Activated CD4-positive, alpha-beta T cell treated with anti-CD3 and anti-CD28 coated beads, Interleukin-2, amount 50 U/mL, for 1 hour (primary cell): ENCODE measurements at regions not wholly inside any gene's neighbourhood (a gene's known extent, or its start where the extent isn't known, plus 50 kb on each side); places are given as distances from the start of the nearest gene placed in this dataset.
"Not testable (repeated sequence)": the region's sequence is repeated elsewhere in the genome, so short reads cannot be mapped to it uniquely, and the experiment has no call there.

Experiments
- DNase-seq: peaks from one replicate; pipeline ENCODE4 v3.0.0-alpha.2; 2020

DNA sequence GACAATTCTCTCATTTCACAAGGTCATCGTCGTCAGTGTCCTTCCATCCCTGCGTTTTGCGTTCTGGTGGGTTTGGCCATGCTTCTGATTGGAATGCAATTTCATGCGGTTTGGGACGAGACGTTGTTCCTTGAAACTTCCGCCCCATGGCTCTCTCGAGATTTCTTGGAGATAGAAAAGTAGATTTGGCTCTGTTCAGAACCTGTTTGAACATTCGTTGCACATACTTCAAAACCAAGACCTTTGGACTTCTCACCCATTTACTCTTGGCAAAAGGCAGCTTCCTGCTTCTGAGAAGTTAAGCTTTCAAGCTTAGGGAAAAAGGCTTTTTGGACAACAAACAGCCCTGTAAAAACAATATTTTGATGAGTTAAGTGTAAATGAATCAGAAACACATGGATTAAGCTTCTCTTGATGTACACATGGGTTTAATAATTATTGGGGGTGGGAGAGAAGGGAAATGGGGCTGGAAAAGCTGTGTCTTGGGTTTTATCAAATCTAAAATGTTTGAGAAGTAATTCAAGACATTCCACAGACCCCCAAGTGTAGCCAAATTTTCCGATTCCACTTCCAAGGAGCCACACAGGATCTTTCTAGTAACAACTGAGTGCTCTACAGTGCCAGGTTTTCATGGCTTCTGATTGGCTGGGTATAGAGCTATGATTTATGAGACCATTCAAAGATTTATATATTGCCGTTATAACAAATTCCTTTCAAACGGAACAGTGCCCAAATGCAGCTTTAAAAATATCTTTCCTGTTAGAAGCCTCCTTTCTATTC, 467.2 kb downstream of the MED13L start:
- no peak for DNase-seq

DNA sequence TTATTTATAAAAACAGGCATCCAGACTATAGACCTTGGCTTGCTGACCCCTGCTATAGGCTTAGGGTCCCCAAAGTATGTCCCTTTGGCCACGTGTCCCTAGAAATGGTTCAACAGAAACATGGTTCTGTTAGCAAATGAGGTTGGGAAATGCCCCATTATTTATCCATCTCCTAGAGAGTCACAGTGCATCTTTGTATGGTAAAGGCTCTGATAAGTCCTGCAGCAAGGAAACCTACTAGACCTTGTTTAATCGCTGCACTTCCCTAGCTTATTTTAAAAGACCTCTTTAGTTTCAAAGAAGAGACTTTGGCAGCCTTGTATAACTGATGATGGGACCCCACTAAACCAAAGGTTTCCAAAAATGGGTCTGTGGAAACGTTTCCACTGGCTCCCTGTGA, 471.5 kb downstream of the MED13L start:
- no peak for DNase-seq

DNA sequence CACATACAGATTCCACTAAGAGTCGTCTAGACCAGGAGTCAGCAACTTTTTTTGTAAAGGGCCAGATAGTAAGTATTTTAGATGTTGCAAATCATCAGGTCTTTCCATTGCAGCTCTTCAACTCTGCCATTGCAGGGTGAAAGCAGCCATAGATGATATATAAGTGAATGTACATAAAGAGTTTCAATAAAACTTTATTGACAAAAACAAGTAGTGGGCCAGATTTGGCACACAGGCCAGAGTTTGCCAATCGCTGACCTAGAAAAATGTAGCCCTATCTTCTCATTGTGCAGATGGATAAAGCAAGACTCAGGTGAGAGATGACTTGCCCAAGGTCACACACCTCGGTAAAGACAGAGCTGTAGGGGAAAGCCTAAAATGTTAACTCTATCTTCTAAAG, 474.7 kb downstream of the MED13L start:
- no peak for DNase-seq

DNA sequence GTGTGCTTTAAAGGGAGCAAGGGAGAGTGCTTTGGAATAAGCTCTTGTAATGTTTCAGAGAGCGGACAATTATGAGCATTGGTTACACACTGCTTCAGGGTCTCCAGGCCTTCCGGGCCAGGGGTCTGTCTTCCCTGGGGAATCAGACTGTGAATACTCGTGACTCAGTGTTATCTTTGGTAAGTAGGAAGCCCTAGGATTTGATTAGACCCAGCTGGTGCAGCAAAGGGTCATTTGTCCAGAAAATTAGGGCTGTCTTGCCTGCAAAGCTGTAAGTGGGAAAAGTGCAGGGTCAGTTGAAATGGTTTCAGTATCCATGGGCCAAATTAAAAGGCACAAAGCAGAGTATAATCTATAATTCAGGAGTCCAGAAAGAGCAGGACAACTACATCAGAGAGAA, 475.6 kb downstream of the MED13L start:
- no peak for DNase-seq

DNA sequence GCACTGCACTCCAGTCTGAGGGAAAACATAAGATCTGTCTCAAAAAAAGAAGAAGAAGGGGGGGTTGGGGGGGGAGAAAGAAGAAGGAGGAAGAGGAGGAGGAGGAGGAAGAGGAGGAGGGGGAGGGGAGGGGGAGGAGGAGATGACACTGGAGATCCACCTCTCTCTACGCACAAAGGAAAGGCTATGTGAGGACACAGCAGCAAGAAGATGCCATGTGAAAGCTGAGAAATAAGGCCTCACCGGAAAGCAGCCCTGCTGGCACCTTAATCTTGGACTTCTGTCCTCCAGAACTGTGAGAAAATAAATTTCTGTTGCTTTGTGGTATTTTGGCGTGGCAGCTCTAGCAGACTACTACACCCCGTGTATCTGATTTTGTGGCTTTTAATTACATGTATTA, 477.9 kb downstream of the MED13L start:
- no peak for DNase-seq

DNA sequence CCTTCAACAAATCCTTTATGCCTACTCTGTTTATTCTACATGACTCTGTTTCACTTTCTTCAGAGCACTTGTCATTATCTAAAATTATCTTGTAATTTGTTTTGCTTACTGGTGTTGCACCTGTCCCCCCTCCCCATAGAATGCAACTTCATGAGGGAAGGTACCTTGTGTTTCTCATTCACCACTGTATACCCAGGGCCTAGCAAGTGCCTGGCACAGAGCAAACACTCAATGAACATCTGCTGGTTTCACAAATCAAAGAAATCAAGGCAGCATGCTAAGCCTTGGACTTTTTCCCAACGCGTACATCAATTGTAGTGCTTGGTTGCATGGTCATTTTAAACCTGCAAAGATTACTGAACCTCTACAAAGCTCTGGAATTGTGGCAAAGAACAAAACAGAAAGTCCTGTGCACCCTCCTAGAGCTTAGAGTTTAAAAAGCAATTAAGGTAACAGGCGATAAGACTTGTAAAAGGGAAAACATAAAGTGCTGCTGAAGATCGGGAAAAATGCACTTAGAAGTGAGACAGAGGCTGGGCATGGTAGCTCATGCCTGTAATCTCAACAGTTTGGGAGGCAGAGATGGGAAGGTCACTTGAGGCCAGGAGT, 479.1 kb downstream of the MED13L start:
- DNase-seq = no peak

DNA sequence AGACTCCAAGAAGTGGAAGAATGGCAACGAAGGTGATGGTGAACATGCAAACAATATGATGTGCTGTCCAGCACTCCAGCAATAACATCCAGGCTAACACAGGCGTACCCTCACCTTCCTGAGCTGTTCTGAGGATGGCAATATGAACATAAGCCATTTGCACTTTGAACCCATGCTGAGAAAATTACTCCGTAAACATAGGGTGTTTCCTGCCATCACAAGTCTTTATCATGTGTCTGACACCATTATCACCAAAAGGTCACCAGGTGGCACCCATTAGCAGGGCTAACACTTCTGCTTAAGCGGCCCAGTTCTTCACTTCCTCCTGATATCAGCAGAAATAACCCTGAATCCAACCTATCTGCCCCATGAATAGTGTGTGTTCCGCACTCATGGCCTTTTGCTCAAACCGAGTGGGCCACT, 482.8 kb downstream of the MED13L start:
- DNase-seq = no peak

DNA sequence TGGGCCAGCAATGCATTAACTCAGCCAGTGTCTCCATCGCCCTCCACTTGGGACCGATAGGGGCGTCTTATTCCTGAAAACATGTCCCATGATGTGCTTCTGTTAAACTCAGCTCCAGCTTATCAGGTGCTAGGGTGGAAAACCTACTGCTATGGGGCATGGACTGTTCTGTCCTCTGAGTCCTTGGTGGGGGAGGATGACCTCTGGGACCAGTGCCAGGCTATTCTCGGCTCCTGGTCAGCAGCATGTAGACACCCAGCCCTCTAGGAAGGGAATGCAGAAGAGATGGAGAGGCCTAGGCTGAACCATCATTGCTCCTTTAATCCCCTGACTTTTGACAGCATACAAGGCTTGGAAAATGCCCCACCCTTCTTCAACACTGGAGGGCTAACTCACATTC, 486.2 kb downstream of the MED13L start:
- no peak for DNase-seq

DNA sequence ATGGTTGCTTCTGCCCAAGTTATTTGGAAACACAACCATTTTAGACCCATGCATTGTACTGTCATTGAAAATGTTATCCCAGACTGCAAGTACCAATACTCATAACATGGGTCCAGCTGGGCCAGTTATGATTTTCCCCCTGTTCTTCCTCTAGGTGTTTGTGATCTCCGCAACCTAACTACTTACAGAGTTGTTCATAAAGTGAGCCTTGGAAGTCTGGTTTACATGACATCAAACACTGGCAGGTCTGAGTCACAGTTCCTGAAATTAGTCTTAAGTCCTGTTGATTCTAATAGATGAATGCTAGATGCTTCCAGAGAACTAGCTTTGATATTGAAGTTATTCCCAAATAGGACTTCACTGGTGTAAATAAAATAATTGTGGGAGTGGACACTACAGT, 487.0 kb downstream of the MED13L start:
- no peak for DNase-seq

DNA sequence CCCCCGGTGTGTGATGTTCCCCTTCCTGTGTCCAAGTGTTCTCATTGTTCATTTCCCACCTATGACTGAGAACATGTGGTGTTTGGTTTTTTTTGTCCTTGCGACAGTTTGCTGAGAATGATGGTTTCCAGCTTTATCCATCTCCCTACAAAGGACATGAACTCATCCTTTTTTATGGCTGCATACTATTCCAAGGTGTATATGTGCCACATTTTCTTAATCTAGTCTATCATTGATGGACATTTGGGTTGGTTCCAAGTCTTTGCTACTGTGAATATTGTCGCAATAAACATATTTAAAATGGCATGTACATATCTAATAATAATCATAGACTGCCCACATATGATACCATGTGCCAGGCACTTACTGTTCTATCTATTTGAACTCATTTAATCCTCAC, 491.0 kb downstream of the MED13L start:
- not testable (repeated sequence) for DNase-seq

DNA sequence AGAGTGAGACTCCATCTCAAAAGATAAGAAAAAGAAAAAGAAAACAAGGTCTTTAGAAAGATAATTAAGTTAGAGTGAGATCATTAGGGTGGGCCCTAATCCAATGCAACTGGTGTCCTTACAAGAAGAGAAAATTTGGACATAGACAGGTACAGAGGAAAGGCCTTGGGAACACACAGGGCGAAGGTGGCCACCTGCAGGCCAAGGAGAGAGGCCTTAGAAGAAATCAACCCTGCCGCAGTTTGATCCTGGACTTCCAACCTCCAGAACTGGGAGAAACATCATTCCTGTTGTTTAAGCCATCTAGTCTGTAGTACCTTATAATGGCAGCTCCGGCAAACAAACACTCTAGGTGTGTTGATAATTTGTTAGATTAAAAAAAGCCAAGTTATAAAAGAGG, 491.9 kb downstream of the MED13L start:
- DNase-seq = no peak

DNA sequence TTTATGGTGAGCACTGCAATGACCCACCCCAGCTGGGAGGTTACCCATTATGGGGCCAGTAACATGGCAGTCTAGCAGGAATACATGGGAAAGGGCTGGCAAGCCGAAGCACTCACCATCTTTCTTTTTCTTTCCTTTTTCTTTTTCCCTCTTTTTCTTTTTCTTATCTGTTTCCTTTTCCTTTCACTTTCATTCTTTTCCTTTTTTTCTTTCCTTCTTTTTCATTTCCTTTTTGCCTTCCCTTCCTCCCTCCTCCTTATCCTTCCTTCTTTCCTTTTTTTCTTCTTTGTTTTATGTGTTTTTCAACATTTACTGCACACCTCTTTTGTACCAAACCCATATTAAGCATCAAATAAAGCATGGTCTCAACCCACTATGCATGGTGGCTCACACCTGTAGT, 501.1 kb downstream of the MED13L start:
- DNase-seq = no peak

DNA sequence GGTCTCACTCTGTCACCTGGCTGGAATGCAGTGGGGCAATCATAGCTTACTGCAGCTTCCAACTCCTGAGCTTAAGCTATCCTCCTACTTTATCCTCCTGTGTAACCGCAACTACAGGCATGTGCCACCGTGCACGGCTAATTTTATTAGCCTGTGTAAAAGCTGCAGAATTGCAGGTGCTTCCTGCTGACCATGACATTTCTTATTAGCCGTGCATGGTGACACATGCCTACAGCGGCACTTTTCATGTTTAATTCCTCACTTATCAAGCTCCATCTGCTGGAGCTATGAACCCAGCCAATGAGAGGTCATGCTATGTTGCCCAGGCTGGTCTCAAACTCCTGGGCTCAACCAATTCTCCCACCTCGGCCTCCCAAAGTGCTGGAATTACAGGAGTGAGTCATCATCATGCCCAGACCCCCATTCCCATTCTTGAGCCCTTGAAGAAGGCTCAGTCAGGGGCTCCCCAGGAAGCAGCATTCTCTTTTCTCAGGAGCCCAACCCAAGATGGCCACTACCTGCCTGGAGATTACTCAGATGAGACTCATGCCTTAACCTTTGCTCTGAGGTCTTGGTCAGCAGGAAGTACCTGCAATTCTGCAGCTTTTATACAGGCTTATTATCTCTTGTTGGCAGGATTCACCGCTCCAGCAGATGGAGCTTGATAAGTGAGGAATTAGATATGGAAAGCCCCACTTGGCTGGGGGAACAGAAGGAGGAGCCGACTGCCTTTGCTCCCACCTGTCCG, 503.2 kb downstream of the MED13L start:
- no peak for DNase-seq

DNA sequence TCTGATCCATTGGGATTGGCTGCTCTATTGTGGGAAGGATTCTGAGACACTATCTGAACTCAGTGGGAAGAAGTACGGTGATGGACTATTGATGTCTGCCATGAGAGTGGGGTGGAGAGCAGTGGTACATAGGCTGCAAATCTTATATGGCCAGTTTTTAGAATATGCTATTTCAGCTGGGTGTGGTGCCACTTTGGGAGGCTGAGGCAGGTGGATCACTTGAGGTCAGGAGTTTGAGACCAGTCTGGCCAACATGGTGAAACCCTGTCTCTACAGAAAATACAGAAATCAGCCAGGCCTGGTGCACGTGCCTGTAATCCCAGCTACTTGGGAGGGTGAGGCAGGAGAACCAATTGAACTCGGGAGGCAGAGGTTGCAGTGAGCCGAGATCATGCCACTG, 505.9 kb downstream of the MED13L start:
- no peak for DNase-seq

DNA sequence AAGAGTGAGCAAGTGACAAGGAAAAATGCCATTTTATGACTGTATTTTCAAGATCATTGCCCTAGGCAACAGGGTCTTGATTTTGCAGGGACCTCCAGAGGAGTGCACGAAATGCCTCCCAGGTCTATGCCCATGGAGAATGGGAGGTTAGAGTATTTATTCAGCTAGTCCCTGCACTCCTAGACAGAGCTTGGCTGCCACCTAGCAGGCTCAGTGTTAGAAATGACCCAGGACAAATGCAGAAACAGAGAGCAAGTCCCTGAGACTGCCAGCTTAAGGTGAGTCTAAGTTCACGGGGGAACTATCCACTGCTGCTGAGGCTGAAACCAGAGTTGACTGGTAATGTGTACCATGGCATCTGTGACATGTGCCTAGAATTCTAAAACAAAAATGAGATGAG, 506.4 kb downstream of the MED13L start:
- no peak for DNase-seq

DNA sequence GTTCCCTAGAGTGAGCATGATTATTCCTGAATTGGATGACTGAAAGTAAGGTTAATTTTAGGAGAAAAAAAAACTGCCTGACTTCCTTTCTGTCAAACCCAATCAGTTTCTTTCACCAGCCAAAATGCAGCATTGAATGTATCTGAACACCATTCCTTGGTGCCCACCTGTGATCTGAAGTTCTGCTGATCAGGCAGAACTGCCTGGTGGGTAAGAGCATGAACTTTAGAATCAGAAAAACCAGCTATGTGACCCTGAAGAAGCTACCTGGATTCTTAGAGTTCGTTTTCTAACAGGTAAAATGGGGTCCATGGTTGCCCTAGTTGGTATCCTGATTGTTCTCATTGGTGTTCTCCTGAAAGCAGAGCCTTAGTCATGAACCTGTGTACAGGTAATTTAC, 506.9 kb downstream of the MED13L start:
- DNase-seq = no peak

DNA sequence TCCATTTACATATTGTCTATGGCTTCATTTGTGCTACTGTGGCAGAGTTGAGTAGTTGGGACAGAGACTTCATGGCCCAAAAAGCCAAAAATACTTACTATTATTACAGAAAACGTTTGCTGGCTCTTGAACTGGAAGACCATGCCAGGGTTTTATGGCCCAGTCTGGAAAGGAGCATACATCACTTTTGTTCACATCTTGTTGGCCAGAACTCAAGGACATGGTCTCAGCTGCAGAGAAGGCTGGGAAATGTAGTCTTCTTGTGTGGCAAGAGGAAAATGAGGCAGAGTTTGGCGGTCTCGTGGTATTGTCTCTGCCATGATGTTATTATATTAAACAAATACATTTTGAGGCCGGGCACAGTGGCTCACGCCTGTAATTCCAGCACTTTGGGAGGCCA, 509.6 kb downstream of the MED13L start:
- DNase-seq = no peak

DNA sequence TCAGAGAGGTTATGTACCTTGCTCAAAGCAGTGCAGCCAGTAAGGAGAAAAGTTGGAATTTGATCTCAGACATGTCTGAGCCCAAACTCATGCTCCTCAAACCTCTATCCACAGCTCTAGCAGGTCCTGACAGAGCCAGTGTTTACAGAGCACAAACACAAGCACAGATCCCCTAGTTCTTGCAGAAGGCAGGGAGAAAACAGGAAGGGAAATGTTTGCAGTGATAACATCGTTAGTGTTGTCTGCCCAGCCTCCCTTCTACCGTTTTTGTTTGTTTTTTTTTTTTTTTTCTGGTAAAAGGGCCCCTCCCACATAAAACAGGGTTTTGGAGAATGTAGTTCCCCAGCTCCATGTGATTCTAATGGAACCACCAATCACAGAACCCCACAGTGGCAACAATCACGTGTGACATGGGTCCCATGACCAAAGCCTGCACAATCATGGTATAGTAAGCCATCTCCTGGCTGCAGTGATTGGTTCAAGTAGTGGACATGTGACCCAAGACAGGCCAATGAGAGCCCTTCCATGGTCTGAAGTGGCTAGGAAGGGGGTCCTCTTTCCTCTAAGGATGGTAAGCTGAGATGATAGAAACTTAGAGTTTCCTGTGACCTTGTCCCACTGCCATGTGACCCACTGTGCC, 513.4 kb downstream of the MED13L start:
- no peak for DNase-seq

DNA sequence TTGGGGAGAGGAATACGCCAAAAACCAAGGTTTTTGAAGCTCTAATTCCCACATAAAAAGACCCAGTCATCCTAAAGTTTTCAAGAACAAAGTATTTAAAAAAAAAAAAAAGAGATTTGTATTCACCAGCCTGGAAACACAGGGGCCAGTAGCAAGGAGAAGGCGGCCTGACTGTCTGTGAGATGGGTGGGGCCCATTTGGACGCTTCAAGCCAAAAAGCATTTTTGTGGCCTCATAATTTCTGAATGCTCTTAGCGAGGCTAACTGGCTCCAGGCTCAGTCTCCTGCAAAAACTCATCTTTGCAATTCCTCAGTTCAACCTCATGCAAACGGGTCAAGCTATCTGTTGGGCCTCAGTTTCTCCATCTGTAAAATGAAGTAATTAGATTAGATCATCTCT, 514.1 kb downstream of the MED13L start:
- DNase-seq = no peak

DNA sequence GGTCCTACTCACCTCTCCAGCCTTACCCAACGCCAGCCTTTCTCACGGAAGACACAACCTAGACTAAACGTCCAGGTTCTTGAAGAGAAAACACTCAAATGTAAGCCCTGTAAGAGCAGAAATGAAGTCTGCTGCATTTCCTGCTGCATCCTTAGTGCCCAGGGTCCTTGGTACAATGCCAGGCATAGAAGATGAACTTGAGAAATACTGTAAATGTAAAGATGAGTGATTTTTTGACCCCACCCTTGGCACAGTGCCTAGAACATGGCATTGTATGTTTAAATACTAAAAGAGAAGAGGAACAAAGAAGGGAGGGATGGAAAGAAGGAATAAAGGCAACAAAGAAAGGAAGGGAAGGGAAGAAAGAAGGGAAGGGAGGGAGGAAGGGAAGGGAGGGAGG, 514.6 kb downstream of the MED13L start:
- no peak for DNase-seq

DNA sequence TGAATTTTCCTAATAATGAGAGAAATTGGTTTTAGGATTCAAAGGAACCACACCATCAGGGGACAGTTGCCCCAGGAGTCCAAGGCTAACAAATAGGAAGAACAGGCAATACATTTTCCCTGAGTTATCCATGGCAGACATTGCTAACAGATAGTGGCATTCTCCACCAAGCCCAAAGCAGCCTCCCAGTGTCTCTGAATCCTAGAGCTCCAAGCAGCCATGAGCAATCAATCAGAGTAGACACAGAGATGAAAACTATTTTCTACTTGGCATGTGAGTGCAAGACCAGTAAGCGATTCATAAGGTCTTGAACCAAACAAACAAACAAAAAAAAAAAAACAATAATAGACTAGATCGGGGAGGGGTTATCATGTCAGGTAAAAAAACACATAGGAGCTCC, 515.7 kb downstream of the MED13L start:
- DNase-seq = no peak

DNA sequence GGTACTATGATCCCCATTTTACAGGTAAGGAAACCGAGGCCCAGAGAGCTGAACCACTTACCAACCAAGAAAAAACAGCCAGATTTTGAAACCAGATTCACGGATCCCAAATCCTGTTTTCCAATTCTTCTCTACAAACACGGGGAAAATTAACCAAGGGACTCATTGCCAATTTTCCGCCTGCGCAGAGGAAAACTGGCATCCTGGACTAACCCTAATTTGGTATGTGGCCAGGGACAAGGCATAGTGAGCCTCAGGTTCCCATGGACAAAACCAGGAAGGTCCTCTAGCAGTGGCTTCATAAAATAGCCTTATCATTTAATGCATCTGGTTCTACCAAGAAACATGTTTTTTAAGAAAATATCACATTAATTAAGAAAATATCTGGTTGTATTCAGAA, 517.3 kb downstream of the MED13L start:
- DNase-seq = no peak

DNA sequence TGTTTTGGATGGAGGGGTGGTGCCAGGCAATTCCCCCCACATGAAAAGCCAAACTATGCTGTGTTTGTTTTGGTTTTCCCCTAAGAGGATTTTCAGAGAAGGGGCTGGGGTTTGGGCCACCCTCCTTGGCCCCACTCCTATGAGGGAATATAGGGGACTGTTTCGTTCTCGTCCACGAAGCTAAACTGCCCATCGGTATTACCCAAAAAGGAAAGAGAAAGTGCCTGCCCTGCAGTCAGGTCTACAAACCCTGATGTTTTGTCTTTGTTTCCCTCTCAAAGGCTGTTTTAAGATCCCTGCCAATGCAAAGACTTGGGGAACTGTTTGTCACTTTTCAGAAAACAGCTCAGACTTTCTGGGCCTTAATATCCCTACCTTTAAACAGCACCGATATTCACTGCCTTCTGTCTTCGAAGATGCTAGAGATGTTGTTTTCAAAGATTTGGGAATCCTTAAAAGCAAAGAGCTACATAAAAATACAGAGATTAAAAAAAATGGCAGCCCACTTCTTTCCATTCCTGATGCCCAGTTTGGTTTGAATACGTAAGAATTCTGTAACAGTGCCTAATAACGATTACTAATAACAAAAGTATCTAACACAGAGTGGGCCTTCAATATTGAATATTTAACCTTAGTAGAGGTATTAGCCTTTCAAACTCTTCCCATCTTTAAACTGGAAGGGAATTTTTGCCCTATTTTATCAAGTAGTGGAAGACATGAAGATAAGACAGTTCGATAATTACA, 518.4 kb downstream of the MED13L start:
- DNase-seq = no peak
